ENCODE measurements at regions not wholly inside any gene's neighbourhood (a gene's known extent, or its start where the extent isn't known, plus 50 kb on each side); places are given as distances from the start of the nearest gene placed in this dataset.

DNA sequence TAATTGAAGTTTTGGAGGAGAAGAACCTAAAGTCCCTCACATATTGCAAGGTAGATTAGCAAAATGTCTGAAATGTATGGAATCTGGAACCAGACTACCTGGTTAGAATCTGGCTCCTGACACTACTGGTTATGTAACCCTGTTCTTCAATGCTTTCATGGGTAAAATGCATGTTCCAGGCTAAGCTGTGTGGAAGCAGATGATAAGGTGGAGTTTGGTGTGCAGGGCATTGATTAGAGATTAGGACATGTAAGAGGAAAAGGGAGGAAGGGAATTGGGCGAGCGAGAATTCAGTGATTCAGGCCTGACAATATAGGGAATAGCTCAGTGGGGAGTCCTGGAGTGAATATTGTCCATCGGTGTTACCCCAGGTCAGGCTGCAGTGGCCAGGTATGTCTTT, 165.8 kb upstream of the SFRP2 start:
- ATAC-seq, result no peak
- no peak for TF ChIP-seq ESRRG (CRISPR knock-in tag; IDR thresholded peaks at IDR 0.05)
- no peak for TF ChIP-seq TOX (CRISPR knock-in tag; IDR thresholded peaks at IDR 0.05; ENCODE audit: borderline replicate concordance)
- TF ChIP-seq, protein P1, sequence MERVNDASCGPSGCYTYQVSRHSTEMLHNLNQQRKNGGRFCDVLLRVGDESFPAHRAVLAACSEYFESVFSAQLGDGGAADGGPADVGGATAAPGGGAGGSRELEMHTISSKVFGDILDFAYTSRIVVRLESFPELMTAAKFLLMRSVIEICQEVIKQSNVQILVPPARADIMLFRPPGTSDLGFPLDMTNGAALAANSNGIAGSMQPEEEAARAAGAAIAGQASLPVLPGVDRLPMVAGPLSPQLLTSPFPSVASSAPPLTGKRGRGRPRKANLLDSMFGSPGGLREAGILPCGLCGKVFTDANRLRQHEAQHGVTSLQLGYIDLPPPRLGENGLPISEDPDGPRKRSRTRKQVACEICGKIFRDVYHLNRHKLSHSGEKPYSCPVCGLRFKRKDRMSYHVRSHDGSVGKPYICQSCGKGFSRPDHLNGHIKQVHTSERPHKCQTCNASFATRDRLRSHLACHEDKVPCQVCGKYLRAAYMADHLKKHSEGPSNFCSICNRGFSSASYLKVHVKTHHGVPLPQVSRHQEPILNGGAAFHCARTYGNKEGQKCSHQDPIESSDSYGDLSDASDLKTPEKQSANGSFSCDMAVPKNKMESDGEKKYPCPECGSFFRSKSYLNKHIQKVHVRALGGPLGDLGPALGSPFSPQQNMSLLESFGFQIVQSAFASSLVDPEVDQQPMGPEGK (CRISPR knock-in tag; IDR thresholded peaks at IDR 0.05; ENCODE audit: borderline replicate concordance), result no peak
- TF ChIP-seq ARNTL (CRISPR knock-in tag; IDR thresholded peaks at IDR 0.05; ENCODE audit: borderline replicate concordance, low read depth), result no peak
- no peak for TF ChIP-seq ISL1 (CRISPR knock-in tag; IDR thresholded peaks at IDR 0.05)
- TF ChIP-seq, protein P2, sequence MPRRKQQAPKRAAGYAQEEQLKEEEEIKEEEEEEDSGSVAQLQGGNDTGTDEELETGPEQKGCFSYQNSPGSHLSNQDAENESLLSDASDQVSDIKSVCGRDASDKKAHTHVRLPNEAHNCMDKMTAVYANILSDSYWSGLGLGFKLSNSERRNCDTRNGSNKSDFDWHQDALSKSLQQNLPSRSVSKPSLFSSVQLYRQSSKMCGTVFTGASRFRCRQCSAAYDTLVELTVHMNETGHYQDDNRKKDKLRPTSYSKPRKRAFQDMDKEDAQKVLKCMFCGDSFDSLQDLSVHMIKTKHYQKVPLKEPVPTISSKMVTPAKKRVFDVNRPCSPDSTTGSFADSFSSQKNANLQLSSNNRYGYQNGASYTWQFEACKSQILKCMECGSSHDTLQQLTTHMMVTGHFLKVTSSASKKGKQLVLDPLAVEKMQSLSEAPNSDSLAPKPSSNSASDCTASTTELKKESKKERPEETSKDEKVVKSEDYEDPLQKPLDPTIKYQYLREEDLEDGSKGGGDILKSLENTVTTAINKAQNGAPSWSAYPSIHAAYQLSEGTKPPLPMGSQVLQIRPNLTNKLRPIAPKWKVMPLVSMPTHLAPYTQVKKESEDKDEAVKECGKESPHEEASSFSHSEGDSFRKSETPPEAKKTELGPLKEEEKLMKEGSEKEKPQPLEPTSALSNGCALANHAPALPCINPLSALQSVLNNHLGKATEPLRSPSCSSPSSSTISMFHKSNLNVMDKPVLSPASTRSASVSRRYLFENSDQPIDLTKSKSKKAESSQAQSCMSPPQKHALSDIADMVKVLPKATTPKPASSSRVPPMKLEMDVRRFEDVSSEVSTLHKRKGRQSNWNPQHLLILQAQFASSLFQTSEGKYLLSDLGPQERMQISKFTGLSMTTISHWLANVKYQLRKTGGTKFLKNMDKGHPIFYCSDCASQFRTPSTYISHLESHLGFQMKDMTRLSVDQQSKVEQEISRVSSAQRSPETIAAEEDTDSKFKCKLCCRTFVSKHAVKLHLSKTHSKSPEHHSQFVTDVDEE (CRISPR knock-in tag; IDR thresholded peaks at IDR 0.05), result no peak
- no peak for TF ChIP-seq ZNF8 (CRISPR knock-in tag; IDR thresholded peaks at IDR 0.05)
- no peak for TF ChIP-seq TCF4 (CRISPR knock-in tag; IDR thresholded peaks at IDR 0.05; ENCODE audit: borderline replicate concordance)
- no peak for TF ChIP-seq SNAI2 (CRISPR knock-in tag; IDR thresholded peaks at IDR 0.05)
- no peak for TF ChIP-seq ZFP30 (CRISPR knock-in tag; IDR thresholded peaks at IDR 0.05)
- TF ChIP-seq ZFP3 (CRISPR knock-in tag; IDR thresholded peaks at IDR 0.05), result no peak
- TF ChIP-seq BACH2 (CRISPR knock-in tag; IDR thresholded peaks at IDR 0.05; ENCODE audit: borderline replicate concordance), result no peak
- TF ChIP-seq PPARA (CRISPR knock-in tag; IDR thresholded peaks at IDR 0.05; ENCODE audit: borderline replicate concordance), result no peak
- TF ChIP-seq OSR1 (CRISPR knock-in tag; IDR thresholded peaks at IDR 0.05), result no peak
- no peak for TF ChIP-seq CSDC2 (CRISPR knock-in tag; IDR thresholded peaks at IDR 0.05)
- TF ChIP-seq GLIS3 (CRISPR knock-in tag; IDR thresholded peaks at IDR 0.05), result no peak
- TF ChIP-seq, protein P3, sequence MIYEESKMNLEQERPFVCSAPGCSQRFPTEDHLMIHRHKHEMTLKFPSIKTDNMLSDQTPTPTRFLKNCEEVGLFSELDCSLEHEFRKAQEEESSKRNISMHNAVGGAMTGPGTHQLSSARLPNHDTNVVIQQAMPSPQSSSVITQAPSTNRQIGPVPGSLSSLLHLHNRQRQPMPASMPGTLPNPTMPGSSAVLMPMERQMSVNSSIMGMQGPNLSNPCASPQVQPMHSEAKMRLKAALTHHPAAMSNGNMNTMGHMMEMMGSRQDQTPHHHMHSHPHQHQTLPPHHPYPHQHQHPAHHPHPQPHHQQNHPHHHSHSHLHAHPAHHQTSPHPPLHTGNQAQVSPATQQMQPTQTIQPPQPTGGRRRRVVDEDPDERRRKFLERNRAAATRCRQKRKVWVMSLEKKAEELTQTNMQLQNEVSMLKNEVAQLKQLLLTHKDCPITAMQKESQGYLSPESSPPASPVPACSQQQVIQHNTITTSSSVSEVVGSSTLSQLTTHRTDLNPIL (CRISPR knock-in tag; IDR thresholded peaks at IDR 0.05; ENCODE audit: low read depth), result no peak
- no peak for TF ChIP-seq ZNF70 (CRISPR knock-in tag; IDR thresholded peaks at IDR 0.05)
- TF ChIP-seq, protein P4, sequence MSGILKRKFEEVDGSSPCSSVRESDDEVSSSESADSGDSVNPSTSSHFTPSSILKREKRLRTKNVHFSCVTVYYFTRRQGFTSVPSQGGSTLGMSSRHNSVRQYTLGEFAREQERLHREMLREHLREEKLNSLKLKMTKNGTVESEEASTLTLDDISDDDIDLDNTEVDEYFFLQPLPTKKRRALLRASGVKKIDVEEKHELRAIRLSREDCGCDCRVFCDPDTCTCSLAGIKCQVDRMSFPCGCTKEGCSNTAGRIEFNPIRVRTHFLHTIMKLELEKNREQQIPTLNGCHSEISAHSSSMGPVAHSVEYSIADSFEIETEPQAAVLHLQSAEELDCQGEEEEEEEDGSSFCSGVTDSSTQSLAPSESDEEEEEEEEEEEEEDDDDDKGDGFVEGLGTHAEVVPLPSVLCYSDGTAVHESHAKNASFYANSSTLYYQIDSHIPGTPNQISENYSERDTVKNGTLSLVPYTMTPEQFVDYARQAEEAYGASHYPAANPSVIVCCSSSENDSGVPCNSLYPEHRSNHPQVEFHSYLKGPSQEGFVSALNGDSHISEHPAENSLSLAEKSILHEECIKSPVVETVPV (CRISPR knock-in tag; IDR thresholded peaks at IDR 0.05), result no peak

DNA sequence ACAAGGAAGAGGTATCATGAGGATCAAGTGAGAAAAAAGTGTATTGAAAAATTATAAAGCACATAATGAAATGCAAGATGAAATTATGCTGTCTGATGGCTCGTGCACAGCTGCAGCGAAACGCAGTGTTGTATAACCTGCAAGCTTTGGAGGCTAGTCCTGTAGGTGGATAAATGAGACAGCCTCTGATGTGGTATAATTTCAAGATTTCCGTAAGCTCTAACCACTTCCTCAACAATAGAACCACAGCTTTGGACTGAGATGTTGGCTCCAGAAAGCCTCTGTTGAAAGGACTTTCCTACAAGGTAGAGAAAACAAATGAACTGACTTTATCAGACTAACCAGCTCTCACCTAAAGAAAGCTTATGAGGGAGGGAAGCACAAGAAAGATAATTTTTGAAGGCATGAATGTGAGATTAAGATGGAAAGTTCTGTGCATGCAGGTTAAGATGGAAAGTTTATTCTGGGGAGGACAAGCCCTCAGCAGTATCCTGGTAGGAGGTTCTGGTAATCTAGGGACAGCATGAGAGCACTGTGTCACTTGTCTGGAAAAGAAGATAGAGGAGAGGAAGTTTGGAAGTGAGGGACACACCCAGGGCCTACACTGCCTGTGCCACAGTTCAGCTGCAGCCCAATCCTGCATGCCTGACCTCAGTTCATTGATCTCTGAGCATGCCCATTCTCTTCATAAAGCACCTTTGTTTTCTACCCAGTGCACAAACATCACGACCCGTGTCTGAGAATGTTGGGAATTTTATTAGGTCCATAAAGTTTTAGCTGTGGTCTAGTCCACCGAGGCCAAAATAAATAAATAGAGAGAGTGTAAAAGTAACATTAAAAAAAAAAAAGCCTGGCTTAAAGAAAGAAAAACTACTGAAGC, 161.5 kb upstream of the SFRP2 start:
- TF ChIP-seq GLIS3 (CRISPR knock-in tag; IDR thresholded peaks at IDR 0.05) (no peak), ZFP30 (CRISPR knock-in tag; IDR thresholded peaks at IDR 0.05) (no peak), ZNF70 (CRISPR knock-in tag; IDR thresholded peaks at IDR 0.05) (no peak), TCF4 (CRISPR knock-in tag; IDR thresholded peaks at IDR 0.05; ENCODE audit: borderline replicate concordance) (no peak)
- TF ChIP-seq, protein P4 (CRISPR knock-in tag; IDR thresholded peaks at IDR 0.05), result no peak
- TF ChIP-seq, protein P2 (CRISPR knock-in tag; IDR thresholded peaks at IDR 0.05), result no peak
- ATAC-seq, result no peak

Measured in SK-N-SH treated with all-trans-retinoic acid at 6 μM for 48 hours (cell line).